Stimulated activated naive CD4-positive, alpha-beta T cell treated with Interleukin-2 at 50 U/mL for 16 hours (primary cell): ENCODE measurements at regions not wholly inside any gene's neighbourhood (a gene's known extent, or its start where the extent isn't known, plus 50 kb on each side); places are given as distances from the start of the nearest gene placed in this dataset.

Experiments used
- DNase-seq: peaks from one replicate; lab custom pipeline; 2025; lab: John Stamatoyannopoulos, UW

DNA sequence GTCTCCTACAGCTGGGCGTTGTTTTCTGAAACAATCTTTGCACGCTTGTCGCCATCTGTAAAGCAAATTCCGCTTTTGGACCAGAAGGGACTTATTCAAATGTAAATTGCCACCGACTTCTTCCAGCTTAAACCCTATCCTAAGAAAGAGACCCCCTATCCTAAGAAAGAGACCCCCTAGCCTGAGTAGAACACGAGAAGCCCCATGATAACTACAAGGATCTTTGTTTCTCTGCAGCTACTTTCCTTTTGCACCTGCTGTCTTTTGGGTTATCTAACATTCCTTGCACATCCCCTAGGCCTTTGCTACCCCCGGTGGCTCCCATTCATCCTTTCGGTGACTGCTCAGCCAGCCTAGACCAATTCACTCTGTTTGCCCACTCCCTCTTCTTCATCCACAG, 536.0 kb upstream of the PRKX start:
- DNase-seq = no peak

DNA sequence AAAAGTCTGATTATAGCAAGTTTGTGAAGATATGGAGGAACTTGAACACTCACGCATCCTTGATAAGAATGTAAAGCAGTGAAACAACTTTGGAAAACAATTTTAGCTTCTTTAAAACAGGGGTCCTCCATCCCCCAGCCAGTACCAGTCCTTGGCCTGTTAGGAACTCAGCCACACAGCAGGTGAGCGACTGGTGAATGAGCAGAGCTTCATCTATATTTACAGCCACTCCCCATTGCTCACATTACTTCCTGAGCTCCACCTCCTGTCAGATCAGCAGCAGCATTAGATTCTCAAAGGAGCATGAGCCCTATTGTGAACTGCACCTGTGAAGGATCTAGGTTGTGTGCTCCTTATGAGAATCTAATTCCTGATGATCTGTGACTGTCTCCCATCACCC, 530.3 kb upstream of the PRKX start:
- no peak for DNase-seq

DNA sequence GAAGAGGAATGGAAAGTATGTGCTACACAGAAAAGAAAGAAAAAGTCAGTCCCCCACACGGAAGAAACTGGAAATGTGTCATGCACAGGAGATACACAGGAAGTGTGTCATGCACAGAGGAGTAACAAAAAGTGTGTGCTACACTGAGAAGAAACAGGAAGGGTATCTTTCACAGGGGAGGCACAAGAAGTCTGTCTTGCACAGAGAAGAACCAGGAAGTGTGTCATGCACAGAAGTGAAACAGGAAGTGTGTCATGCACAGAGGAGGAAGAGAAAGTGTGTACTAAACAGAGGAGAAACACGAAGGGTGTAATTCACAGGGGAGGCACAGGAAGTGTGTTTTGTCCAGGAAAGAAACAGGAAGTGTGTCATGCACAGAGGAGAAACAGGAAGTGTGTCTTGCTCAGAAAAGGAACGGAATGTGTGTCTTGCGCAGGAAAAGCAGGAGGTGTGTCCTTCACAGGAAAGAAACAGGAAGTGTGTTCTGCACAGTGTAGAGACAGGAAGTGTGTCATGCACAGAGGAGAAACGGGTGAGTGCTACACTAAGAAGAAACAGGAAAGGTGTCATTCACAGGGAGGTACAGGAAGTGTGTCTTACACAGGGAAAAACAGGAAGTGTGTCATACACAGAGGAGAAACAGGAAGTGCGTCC, 527.2 kb upstream of the PRKX start:
- no peak for DNase-seq

DNA sequence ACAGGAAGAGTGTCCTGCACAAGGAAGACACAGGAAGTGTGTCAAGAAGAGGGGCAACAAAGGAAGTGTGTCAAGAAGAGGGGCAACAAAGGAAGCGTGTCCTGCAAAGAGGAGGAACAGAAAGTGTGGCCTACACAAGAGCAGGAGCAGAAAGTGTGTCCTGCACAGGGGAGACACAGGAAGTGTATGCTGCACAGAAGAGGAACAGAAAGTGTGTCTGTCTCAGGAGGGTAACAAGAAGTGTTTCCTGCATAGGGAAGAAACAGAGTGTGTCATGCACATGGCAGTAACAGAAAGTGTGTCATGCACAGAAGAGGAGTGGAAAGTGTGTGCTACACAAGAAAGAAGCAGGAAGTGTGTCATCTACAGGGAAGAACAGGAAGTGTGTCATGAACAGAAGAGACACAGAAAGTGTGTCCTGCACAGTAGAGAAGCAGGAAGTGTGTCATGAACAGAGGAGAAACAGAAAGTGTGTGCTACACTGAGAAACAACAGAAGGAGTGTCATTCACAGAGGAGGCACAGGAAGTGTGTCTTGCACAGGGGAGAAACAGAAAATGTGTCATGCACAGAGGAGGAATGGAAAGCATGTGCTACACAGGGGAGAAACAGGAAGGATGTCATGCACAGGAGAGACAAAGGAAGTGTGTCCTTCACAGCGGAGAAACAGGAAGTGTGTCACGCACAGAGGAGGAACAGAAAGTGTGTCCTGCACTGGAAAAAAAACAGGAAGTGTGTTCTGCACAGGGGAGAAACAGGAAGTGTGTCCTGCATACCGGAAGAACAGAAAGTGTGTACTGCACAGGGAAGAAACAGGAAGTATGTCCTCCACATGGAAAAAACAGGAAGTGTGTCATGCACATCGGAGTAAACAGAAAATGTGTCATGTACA, 526.4 kb upstream of the PRKX start:
- no peak for DNase-seq

DNA sequence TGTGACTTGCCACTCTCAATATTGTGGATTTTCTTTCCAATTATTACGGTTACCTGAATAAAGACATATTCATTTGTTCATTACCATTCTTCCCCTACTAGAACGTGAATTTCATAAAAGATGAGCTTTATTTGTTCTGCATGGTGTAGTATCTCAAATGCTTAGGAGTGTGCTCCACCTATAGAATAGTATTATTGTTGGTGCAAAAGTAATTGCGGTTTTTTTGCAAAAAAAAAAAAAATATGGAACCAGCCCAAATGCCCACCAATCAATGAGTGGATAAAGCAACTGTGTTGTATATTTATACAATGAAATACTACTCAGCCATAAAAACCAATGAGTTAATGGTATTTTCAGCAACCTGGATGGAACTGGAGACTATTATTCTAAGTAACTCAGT, 525.5 kb upstream of the PRKX start:
- DNase-seq = no peak

DNA sequence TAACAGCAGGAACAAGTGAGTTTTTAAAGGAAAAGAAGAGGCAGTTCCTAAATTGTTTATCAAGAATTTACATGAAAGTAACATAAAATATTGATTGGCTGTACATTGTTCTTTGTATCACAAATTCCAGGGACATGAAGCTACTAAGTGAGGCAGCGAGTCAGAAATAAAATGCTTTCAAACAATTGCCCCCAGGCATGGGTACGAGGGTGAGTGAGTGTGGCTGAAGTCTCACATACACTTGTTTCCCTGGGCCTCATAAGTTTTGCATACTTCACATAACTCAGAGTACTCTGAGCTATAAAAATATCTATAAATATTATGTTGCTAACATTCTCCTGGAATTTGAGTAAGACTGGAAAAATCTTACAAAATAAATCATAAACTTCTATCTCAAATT, 511.6 kb upstream of the PRKX start:
- DNase-seq = no peak

DNA sequence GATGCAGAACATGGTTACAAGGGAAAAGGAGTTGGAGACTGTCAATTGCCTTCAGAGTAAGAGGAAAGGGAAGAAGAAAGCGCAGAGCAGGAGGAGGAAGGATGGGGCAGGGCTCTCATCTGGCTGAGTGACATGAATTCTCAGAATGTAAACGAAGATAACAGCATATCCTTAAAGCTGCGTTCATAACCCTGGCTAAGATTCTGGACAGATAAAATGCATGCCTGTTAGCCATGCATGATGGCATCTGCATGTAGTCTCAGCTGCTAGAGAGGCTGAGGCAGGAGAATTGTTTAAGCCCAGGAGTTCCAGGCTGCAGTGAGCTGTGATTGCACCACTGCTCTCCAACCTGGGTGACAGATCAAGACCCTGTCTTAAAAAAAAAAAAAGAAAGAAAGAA, 493.5 kb upstream of the PRKX start:
- DNase-seq = no peak

DNA sequence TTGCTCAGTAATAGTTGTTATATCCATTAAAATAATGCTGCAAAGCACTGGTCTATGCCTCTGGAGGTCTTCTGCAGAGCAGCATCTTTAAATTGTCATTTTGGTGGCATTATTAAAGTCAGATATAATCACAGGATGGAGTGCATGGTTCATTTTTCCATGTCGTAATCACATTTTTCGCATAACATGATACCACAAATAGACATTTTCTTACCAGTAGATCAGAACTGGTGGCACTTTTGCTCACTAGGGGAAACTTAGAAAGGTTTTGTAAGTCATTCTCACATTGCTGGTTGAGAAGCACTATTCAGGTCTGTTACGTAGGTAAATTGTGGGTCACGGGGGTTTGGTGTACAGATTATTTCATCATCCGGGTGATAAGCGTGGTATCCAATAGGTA, 484.5 kb upstream of the PRKX start:
- DNase-seq = no peak

DNA sequence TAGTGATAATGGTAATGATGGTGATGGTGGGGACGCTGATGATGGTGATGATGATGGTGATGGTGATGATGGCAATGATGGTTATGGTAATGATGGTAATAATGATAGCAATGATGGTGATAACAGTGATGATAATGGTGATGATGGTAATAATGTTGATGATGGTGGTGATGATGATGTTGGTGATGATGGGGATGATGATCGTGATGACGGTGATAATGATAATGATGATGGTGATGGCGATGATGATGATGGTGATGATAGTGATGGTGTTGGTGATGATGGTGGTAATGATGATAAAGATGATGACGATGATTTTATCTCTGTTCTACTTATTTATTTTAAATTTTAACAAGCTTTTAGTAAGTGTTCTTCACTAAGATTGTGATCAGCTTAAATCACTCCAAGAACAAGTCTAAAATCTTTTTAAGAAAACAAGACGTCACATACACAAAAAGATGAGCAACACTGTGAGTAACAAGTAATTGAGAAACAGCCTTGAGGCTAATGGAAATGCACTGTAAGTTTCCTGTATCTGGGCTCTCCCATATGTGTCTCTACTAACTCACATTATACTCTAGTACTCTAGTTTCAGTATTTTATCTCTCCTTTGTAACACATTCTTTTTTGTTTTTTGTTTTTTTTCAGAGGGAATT, 480.2 kb upstream of the PRKX start:
- DNase-seq = no peak

DNA sequence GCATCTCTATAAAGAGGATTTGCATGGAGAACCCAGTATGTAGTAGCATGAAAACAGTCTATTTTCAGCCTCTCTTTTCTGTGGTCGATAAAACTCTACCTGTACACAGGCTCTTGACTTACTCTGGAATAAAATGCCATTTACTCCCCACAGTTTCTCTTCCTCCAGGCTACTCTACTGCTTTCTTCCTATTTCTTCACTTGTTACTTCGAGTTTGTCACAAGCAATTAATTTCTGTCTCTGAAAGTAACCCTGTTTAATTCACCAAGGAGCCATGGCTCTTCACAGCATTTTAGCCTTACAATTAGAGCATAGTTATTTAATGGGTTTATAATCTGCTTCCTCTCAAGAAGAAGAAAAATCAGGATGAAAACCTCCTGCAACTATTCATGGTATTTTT, 472.9 kb upstream of the PRKX start:
- no peak for DNase-seq

DNA sequence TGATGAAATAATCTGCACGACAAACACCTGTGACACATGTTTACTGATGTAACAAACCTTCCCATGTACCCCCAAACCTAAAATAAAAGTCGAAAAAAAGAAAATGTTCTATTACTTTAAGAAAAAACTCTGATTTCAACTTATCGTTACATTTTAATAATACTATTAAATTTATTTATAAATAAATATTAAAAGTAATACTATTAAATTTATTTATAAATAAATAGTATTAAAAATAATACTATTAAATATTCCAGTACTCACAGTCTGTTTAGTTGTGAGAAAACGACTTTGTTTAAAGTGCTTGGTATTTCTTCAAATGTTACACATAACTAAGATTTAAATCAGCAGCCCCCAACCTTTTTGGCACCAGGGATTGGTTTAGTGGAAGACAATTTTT, 471.6 kb upstream of the PRKX start:
- no peak for DNase-seq

DNA sequence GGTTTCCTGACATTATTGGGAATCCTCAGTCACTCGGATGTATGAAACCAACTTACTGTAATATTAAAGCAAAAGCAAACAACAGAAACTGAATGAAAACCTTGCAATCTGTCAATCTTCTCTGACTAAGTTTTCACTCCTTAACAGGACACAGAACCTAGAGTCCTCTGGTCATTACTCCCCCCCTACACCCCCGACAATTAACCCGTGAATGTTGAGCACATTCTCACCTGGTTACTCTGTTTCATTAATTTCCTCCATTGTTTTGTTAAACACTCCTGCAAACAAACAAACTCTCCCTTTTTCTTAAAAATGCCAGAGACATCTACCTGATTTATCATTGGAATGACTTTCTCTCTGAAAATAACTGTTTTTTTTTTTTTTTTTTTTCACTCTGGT, 469.0 kb upstream of the PRKX start:
- no peak for DNase-seq

DNA sequence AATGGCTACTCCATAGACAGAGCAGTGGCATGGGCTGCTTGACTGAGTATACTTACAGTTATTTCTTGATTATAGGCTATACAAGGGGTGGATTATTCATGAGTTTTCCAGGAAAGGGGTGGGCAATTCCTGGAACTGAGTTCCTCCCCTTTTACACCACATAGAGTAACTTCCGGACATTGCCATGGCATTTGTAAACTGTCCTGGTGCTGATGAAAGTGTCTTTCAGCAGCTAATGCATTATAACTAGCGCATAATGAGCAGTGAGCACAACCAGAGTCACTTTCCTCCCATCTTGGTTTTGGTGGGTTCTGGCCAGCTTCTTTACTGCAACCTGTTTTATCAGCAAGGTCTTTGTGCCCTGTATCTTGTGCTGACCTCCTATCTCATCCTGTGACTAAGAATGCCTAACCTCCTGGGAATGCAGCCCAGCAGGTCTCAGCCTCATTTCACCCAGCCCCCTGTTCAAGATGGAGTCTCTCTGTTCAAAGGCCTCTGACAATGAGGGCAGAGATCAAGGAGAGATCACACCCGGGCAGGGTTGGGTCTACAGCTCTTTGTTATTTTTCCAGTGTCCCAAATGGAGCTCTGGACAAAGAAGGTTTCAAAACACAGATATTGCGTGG, 468.4 kb upstream of the PRKX start:
- DNase-seq = no peak

DNA sequence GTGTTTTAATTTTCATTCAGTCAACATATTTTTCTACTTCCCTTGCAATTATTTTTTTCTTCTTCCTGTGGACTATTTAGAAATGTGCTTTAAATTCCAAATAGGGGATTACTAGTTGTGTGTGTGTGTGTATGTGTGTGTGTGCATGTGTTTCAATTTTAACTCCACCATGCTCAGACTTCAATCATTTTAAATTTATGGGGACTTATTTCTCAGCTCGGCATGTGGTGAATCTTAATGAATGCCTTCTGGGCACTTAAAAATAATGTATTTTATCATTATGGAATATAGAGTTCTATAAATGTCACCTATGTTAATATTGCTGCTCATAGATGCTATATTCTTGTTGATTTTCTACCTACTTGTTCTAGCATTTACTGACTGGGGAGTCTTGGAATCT, 465.6 kb upstream of the PRKX start:
- DNase-seq = no peak

DNA sequence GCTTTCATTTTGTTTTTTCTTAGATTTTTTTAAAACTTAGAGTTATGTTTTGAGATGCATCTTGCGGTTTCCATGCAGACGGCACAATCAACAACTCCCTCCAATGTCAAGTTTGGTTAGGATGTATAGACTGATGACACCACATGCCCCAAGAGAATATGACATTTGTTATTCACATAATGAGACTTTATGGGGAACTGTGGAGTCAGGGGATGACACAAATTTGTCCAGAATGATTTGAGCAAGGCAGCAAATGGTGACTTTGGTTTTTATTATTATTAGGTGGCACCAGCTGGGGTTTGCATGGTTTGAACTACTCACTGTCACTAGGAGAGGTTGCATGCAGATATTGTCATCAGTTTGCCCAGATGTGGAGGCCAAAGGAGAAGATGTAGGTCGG, 461.8 kb upstream of the PRKX start:
- DNase-seq = no peak

DNA sequence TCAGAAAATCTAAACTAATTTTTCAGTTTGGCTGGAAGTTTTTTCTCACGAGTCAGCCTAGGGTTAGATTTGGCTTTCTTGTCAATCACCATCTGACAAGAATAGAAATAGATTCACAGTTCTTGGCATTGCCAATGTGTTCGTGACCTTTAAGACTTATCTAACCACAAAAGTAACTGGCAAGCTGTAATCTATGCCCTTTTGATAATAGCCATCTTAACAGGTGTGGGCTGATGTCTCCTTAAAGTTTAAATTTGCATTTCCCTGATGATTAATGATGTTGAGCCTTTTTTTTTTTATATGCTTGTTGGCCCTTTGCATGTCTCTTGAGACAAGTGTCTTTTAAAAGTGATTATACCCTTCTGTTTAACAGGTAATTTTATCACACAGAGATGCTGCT, 460.3 kb upstream of the PRKX start:
- DNase-seq = no peak

DNA sequence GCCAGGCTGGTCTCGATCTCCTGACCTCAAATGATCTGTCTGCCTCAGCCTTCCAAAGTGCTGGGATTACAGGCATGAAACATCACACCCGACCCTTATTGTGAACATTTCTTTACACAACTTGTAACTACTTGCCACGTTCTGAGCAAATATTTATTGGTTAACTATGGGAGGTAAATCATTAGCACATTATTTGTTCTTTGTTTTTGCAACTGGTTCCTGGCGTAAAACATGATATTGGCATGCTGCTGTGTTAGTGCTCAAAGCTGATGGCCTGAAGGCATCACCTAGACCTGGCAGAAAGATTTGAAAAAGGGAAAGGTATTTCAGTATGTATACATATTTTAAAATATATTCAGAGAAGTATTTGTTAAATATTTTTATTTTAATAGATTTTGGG, 438.3 kb upstream of the PRKX start:
- DNase-seq = no peak

DNA sequence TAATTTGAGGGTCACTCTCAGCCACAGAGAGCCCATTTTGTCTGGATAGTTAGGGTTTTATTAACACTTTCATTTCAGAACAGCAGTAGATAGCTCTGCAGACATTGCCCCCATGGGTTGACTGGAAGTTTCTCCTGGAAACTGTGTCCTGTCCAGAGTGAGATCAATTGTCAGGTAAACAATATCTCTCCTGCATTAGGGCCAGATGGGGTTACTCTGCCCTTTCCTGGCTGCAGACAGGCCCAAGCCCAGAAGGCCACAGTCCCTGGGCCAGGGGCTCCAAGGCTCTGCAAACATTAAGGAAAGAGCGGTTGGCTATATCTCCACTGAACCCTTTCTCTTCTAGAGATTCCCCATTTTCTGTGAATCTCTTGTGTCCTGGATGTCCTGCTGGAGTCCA, 436.8 kb upstream of the PRKX start:
- DNase-seq = no peak

DNA sequence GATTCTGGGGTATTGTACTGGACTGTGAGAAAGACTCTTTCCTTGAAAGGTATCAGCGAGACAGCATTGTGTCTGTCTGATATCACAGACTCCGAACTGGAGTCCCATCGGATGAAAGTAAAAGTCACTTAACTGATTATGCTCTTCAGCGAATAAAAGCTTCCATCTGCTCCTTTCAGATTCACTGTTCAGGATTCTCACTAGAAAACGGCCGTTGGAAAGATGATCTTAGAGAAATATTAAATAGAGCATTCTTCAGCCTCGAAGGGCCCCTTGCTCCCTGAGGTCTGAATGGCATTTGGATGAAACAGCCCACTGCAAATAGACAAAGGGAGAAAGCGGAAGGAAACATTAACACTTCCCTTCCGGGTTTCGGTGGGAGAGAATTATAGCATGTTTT, 416.2 kb upstream of the PRKX start:
- DNase-seq = no peak

DNA sequence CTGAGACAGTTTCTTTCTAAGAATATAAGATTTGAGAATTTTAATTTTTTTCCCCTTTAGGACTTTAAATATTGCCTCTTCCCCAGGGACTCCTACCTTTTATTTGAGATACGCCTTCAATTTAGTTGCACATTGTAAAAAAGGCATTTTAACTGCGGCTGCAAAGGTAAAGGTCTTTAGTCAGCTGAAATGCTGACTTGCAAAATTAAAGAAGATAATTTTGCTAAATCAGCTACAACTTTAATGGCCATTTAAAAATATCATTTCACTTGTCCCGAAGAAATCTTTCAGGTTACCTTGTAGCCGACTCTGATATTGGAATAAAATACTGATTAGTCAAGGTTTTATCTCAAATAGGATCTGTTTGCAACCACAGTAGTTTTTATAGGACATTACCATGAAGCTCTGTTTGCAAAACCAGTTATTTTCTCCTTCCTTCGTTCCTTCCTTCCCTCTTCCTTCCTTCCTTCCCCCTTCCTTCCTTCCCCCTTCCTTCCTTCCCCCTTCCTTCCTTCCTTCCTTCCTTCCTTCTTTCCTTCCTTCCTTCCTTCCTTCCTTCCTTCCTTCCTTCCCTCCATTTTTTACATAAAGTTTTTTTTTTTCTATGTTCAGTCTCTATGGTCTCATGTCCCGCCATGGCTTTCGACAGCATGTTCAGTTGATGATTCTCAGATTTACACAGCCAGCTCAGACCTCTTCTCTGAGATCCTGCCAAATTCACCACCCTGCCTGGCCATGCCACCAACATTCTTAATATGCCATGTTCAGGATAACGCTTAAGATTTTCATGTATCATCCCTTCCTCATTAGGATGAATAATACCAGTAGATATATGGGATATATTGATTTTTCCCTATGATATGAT, 405.4 kb upstream of the PRKX start:
- no peak for DNase-seq

DNA sequence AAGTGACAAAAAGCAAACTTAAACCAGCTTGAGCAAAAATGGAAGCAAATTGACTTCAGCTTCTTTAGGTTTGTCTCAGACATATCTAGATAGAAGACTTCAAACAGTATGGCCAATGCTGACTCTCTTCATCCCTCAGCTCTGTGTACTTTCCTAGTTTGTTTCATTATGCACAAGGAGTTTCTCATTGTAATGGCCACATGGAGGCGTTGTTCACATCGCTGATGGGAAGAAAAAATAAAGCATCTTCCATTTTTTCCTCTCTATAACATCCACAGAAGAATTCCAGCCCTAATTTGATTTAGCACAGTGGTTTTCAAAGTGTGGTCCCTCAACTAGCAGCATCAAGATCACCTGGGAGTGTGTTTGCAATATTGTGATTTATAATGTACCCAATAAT, 397.5 kb upstream of the PRKX start:
- no peak for DNase-seq

DNA sequence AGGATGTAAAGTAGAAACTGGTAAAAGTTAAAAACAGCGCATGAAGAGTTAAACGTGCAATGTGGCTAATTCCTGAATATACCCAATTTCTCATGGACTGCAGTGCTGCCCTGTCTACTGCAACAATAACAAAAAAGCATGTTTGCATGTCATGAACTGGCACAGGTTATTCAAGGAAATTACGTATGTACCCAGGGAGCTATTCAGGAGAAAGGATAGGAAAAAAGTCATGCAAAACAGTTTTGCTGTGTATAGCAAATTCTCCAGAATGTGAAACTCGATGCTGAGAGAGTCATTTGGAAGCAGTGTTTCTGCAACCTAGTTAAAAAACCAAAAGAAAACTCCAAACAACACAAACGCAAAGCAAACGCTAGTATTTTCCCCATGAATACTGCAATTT, 381.5 kb upstream of the PRKX start:
- DNase-seq = no peak
